Neural crest cell (in vitro differentiated cells): ENCODE measurements at regions not wholly inside any gene's neighbourhood (a gene's known extent, or its start where the extent isn't known, plus 50 kb on each side); places are given as distances from the start of the nearest gene placed in this dataset.

Experiments used
- DNase-seq: peaks from one replicate; pipeline ENCODE4 v3.0.0; 2021; ENCODE audit warnings: low read depth, mixed read lengths, low spot score
- H3K27ac Mint-ChIP-seq: one replicate; pipeline ENCODE4 v1.8.0; 2021; ENCODE audit warnings: mild to moderate bottlenecking, mixed read lengths; ENCODE audit not compliant: unreplicated experiment
- H3K27me3 Mint-ChIP-seq: 2 replicates; pipeline ENCODE4 v1.8.0; 2021; ENCODE audit warnings: low read depth, mild to moderate bottlenecking, mixed read lengths
- H3K36me3 Mint-ChIP-seq: 2 replicates; pipeline ENCODE4 v1.8.0; 2021; ENCODE audit warnings: low read depth, mild to moderate bottlenecking, mixed read lengths
- H3K4me1 Mint-ChIP-seq: 2 replicates; pipeline ENCODE4 v1.8.0; 2021; ENCODE audit warnings: mixed read lengths
- H3K4me3 Mint-ChIP-seq: one replicate; pipeline ENCODE4 v1.8.0; 2021; ENCODE audit warnings: mild to moderate bottlenecking, mixed read lengths
- H3K9me3 Mint-ChIP-seq: 2 replicates; pipeline ENCODE4 v1.8.0; 2021; ENCODE audit warnings: mixed read lengths
- TF ChIP-seq, protein P1 (sequence below): fragments of 200-600 bp; sonication (generic); conservative IDR thresholded peaks from 2 replicates; pipeline ENCODE4 v1.5.0; 2021; ENCODE audit warnings: antibody characterized with exemption, mild to moderate bottlenecking

- Mint-ChIP-seq H3K36me3 (no peaks in the 10 kb centered on the region), H3K4me1 (peaks cover 12% of the 10 kb centered on the region), H3K4me3 (no peak overlapping the region), H3K27me3 (peaks cover 26% of the 10 kb centered on the region), H3K27ac (no peak overlapping the region), H3K9me3 (no peaks in the 10 kb centered on the region)
- no peak for DNase-seq
- TF ChIP-seq, protein P1, sequence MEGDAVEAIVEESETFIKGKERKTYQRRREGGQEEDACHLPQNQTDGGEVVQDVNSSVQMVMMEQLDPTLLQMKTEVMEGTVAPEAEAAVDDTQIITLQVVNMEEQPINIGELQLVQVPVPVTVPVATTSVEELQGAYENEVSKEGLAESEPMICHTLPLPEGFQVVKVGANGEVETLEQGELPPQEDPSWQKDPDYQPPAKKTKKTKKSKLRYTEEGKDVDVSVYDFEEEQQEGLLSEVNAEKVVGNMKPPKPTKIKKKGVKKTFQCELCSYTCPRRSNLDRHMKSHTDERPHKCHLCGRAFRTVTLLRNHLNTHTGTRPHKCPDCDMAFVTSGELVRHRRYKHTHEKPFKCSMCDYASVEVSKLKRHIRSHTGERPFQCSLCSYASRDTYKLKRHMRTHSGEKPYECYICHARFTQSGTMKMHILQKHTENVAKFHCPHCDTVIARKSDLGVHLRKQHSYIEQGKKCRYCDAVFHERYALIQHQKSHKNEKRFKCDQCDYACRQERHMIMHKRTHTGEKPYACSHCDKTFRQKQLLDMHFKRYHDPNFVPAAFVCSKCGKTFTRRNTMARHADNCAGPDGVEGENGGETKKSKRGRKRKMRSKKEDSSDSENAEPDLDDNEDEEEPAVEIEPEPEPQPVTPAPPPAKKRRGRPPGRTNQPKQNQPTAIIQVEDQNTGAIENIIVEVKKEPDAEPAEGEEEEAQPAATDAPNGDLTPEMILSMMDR = no peak
Measured at GRCh38 chr15:38665586-38666305, 101.1 kb upstream of the RASGRP1 start.

- Mint-ChIP-seq H3K4me1 (peaks cover 12% of the 10 kb centered on the region), H3K36me3 (no peaks in the 10 kb centered on the region), H3K27me3 (peaks cover 33% of the 10 kb centered on the region), H3K4me3 (no peak overlapping the region), H3K9me3 (no peaks in the 10 kb centered on the region), H3K27ac (no peak overlapping the region)
- DNase-seq = no peak
- TF ChIP-seq, protein P1 = no peak
Measured at GRCh38 chr15:38666865-38667510, 102.4 kb upstream of the RASGRP1 start.

DNA sequence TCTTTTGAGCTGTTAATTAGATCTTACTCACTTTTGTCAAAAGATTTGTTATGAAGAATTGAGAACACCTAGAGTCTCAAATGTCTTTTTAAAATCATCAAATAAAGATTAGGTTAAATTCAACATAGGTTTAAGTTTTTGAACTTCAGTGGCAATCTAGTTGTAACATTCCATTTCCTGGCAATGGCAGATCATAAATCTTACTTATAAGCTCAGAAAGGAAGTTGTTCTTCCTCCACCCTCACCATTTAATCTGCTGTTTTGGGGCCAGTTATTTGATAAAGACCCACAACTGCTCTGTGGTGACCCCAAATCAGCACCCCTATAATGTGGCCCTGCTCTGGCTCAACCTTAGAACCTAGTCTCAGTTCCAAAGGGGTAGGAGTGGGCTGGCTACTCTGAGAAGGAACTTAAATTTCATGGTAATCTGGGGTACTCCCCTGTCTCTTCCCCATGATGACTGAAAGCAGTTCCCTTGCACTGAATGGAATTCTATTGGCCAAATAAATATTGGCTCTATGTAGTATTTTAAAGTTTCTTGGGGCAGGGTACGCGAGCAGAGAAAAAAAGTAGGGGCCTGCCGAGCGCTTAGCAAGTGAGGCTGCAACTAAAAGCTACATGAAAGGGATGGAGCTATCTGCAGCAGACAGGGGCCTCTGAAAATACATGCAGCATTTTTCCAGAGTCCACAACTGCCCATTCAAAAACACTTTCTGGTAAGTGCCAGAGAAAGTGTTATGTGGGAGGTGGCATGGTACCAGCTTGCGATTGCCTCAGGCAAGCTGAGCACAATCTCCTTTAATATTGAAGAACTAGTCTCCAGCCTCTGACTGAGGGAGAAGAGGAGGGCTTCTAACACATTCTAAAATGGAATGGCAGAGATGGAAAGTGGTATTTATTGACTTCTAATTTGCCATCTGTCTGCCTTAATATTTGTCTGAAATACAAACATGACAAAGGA lies 103.6 kb upstream of the RASGRP1 start:
- Mint-ChIP-seq H3K4me1 (peaks cover 16% of the 10 kb centered on the region), H3K36me3 (no peaks in the 10 kb centered on the region), H3K27ac (peak overlapping the region; percentile 13), H3K27me3 (peaks cover 33% of the 10 kb centered on the region), H3K4me3 (no peak overlapping the region), H3K9me3 (no peaks in the 10 kb centered on the region)
- DNase-seq = no peak
- TF ChIP-seq, protein P1 = no peak

DNA sequence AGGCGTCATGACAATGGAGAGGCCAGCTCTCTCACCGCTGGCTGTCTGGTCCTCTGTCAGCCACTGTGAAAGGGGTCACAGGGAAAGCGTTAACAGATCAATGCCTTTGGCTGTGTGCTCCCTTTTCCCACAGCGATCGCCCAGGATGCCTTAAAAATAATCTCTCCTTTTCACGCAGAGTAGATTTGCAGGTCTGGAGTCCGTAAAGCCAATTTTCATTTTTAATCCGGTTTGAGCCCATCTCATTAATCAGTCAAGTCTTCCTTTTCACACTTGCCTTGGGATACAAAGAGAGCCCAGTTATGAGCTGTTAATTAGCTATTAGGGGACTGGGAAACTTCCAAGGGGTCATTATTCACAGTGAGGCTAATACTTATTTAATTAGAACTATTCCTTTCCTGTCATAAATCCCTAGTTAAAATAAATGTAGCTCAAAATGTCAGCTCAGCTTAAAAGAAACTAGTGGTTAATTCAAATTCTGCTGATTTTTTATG lies 104.3 kb upstream of the RASGRP1 start:
- H3K9me3 Mint-ChIP-seq = no peaks in the 10 kb centered on the region
- no peaks in the 10 kb centered on the region for H3K36me3 Mint-ChIP-seq
- no peak overlapping the region for H3K4me3 Mint-ChIP-seq
- TF ChIP-seq, protein P1 = no peak
- H3K27me3 Mint-ChIP-seq = peaks cover 33% of the 10 kb centered on the region
- H3K4me1 Mint-ChIP-seq = peaks cover 16% of the 10 kb centered on the region
- no peak for DNase-seq
- peak overlapping the region; percentile 13 for H3K27ac Mint-ChIP-seq
